Neural progenitor cell (in vitro differentiated cells): ENCODE measurements at regions not wholly inside any gene's neighbourhood (a gene's known extent, or its start where the extent isn't known, plus 50 kb on each side); places are given as distances from the start of the nearest gene placed in this dataset.

Experiments
- DNase-seq: peaks from one replicate; pipeline ENCODE4 v3.0.0-alpha.2; 2016; ENCODE audit warnings: low spot score
- H2AFZ ChIP-seq: fragments of 200-600 bp; sonication (generic); replicated peaks from 2 replicates; pipeline ENCODE4 v1.6.1; 2016; ENCODE audit warnings: antibody characterized with exemption
- H3F3A ChIP-seq: fragments of 200-600 bp; sonication (generic); 2 replicates; pipeline ENCODE4 v1.6.1; 2016; ENCODE audit warnings: antibody characterized with exemption, low read depth
- H3K27ac ChIP-seq: fragments of 200-600 bp; sonication (generic); 2 replicates; pipeline ENCODE4 v1.5.1; 2016; ENCODE audit warnings: mild to moderate bottlenecking
- H3K27me3 ChIP-seq: fragments of 200-600 bp; sonication (generic); 2 replicates; pipeline ENCODE4 v1.6.1; 2016; ENCODE audit warnings: mild to moderate bottlenecking, moderate library complexity
- H3K36me3 ChIP-seq: fragments of 200-600 bp; sonication (generic); 2 replicates; pipeline ENCODE4 v1.5.1; 2016
- H3K4me1 ChIP-seq: fragments of 200-600 bp; sonication (generic); 2 replicates; pipeline ENCODE4 v1.6.1; 2016; ENCODE audit warnings: mixed run types
- H3K4me2 ChIP-seq: fragments of 200-600 bp; sonication (generic); 2 replicates; pipeline ENCODE4 v1.6.1; 2016
- H3K4me3 ChIP-seq: fragments of 200-600 bp; sonication (generic); 2 replicates; pipeline ENCODE4 v1.5.1; 2016
- H3K79me2 ChIP-seq: fragments of 200-600 bp; sonication (generic); 2 replicates; pipeline ENCODE4 v1.6.1; 2016; ENCODE audit warnings: low read depth
- H3K9ac ChIP-seq: fragments of 200-600 bp; sonication (generic); 2 replicates; pipeline ENCODE4 v1.6.1; 2016
- H3K9me3 ChIP-seq: fragments of 200-600 bp; sonication (generic); 2 replicates; pipeline ENCODE4 v1.5.1; 2016; ENCODE audit warnings: low read depth
- H4K20me1 ChIP-seq: fragments of 200-600 bp; sonication (generic); 2 replicates; pipeline ENCODE4 v1.6.1; 2016; ENCODE audit warnings: low read depth
- H3K27ac Mint-ChIP-seq: 3 replicates; pipeline ENCODE4 v1.8.0; 2021; ENCODE audit warnings: mixed read lengths
- H3K27me3 Mint-ChIP-seq: 2 replicates; pipeline ENCODE4 v1.8.0; 2022; ENCODE audit warnings: low read depth, mild to moderate bottlenecking, inconsistent platforms, moderate library complexity, mixed read lengths; ENCODE audit not compliant: insufficient read depth
- H3K36me3 Mint-ChIP-seq: 3 replicates; pipeline ENCODE4 v1.8.0; 2021; ENCODE audit warnings: mixed read lengths
- H3K4me1 Mint-ChIP-seq: 3 replicates; pipeline ENCODE4 v1.8.0; 2021; ENCODE audit warnings: mixed read lengths
- H3K4me3 Mint-ChIP-seq: 3 replicates; pipeline ENCODE4 v1.8.0; 2021; ENCODE audit warnings: mild to moderate bottlenecking, moderate library complexity, mixed read lengths
- H3K9me3 Mint-ChIP-seq: 3 replicates; pipeline ENCODE4 v1.8.0; 2020; ENCODE audit warnings: mixed read lengths
- EZH2 ChIP-seq: fragments of 200-600 bp; sonication (generic); IDR thresholded peaks from 2 replicates; pipeline ENCODE4 v1.6.1; 2017; ENCODE audit warnings: antibody characterized with exemption, mild to moderate bottlenecking, moderate library complexity
- EZH2phosphoT487 ChIP-seq: fragments of 200-600 bp; sonication (generic); IDR thresholded peaks from 2 replicates; pipeline ENCODE4 v1.6.1; 2017; ENCODE audit warnings: antibody characterized with exemption
- TF ChIP-seq, protein P1 (sequence below): fragments of 200-600 bp; sonication (generic); IDR thresholded peaks from 2 replicates; pipeline ENCODE4 v1.5.1; 2017; ENCODE audit warnings: antibody characterized with exemption, mild to moderate bottlenecking

DNA sequence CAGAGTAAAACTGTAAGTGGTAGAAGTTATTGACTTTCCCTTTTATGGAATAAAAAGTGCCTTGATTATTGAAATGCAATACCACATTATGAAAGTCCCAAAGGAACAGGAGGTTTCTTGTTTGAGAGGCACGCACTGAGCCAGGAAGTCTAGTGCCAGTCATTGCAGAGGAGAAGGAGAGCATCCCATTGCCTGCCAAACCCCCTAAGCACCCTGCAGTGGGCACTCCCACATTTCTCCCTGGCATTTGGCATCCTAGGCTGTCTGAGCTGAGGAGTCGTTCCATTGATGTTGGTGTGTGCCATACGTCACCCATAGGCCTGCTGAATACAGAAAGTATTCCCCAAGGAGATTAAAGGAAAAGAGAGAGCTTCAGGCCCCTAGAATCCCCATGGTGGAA lies 85.7 kb upstream of the MBNL2 start:
- no peaks in the 10 kb centered on the region for H3K9me3 Mint-ChIP-seq
- H3K27me3 Mint-ChIP-seq = peaks cover 16% of the 10 kb centered on the region
- Histone ChIP-seq H3K79me2 (no peaks in the 10 kb centered on the region), H3K9me3 (no peaks in the 10 kb centered on the region), H3K36me3 (no peaks in the 10 kb centered on the region), H3F3A (no peaks in the 10 kb centered on the region), H3K27me3 (no peaks in the 10 kb centered on the region), H4K20me1 (no peaks in the 10 kb centered on the region), H3K4me2 (no peak overlapping the region), H3K9ac (no peak overlapping the region), H3K4me1 (peaks cover 9% of the 10 kb centered on the region), H3K27ac (no peak overlapping the region), H2AFZ (no peak overlapping the region), H3K4me3 (no peak overlapping the region)
- TF ChIP-seq, protein P1, sequence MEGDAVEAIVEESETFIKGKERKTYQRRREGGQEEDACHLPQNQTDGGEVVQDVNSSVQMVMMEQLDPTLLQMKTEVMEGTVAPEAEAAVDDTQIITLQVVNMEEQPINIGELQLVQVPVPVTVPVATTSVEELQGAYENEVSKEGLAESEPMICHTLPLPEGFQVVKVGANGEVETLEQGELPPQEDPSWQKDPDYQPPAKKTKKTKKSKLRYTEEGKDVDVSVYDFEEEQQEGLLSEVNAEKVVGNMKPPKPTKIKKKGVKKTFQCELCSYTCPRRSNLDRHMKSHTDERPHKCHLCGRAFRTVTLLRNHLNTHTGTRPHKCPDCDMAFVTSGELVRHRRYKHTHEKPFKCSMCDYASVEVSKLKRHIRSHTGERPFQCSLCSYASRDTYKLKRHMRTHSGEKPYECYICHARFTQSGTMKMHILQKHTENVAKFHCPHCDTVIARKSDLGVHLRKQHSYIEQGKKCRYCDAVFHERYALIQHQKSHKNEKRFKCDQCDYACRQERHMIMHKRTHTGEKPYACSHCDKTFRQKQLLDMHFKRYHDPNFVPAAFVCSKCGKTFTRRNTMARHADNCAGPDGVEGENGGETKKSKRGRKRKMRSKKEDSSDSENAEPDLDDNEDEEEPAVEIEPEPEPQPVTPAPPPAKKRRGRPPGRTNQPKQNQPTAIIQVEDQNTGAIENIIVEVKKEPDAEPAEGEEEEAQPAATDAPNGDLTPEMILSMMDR = no peak
- TF ChIP-seq EZH2phosphoT487 (no peak), EZH2 (no peak)
- H3K4me3 Mint-ChIP-seq = no peak overlapping the region
- no peak overlapping the region for H3K27ac Mint-ChIP-seq
- no peaks in the 10 kb centered on the region for H3K36me3 Mint-ChIP-seq
- no peak for DNase-seq
- H3K4me1 Mint-ChIP-seq = peaks cover 32% of the 10 kb centered on the region

DNA sequence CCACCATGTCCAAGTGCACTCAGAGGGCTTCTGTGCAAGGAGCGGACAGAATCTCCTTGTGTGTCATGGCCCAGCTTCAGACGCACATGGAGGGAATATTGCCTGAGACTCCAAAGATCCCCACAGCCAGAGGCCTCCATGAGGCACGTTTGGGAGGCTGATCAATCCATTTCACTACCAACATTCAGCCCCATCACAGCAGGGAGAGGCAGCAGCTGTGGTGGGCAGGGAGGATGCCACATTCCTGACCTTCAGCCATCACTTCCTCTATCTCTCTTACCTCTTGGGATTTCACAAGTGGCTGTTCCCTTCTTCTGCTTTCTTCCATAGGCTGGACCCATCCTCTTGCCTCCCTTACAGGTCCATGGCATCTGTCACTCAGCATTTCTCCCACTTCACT lies 82.4 kb upstream of the MBNL2 start:
- H3K27ac Mint-ChIP-seq = no peak overlapping the region

DNA sequence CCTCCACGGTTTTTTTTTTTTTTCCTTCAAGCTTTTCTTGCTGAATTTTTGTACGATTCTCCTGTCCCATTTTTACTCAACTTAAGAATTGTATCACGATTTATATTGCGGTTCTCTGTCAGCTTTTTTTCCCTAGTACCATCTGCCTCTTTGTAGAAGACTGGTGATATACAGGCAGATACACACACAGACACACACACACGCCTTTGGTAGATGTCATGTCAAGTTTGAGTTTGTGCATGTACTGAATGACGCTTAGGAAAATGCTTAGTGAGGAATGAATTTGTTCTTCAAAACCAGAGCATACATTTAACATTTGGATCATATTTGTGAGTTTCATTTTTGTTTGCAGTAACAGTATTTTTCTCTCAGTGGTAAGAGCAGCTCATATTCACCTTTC lies 82.0 kb upstream of the MBNL2 start:
- no peak overlapping the region for H3K27ac Mint-ChIP-seq
- no peaks in the 10 kb centered on the region for H3K36me3 Mint-ChIP-seq
- TF ChIP-seq EZH2phosphoT487 (no peak), EZH2 (no peak)
- TF ChIP-seq, protein P1 = no peak
- no peak overlapping the region for H3K4me2 ChIP-seq
- no peaks in the 10 kb centered on the region for H3K36me3 ChIP-seq
- H3K4me3 ChIP-seq = no peak overlapping the region
- H3K4me1 Mint-ChIP-seq = peaks cover 31% of the 10 kb centered on the region
- no peaks in the 10 kb centered on the region for H3K79me2 ChIP-seq
- no peak for DNase-seq
- H3K4me1 ChIP-seq = no peaks in the 10 kb centered on the region
- no peak overlapping the region for H3K9ac ChIP-seq
- no peaks in the 10 kb centered on the region for H3F3A ChIP-seq
- H4K20me1 ChIP-seq = no peaks in the 10 kb centered on the region
- H3K9me3 Mint-ChIP-seq = no peaks in the 10 kb centered on the region
- H3K4me3 Mint-ChIP-seq = no peak overlapping the region
- peaks cover 9% of the 10 kb centered on the region for H3K27me3 ChIP-seq
- H3K27me3 Mint-ChIP-seq = peaks cover 3% of the 10 kb centered on the region
- no peaks in the 10 kb centered on the region for H3K9me3 ChIP-seq
- H3K27ac ChIP-seq = no peak overlapping the region
- H2AFZ ChIP-seq = no peak overlapping the region

More for the DNA sequence above, 82.4 kb upstream of the MBNL2 start:
- Histone ChIP-seq H3K4me1 (no peaks in the 10 kb centered on the region), H3K9me3 (no peaks in the 10 kb centered on the region), H3K36me3 (no peaks in the 10 kb centered on the region), H3K4me2 (no peak overlapping the region), H2AFZ (no peak overlapping the region), H3K79me2 (no peaks in the 10 kb centered on the region), H3K9ac (no peak overlapping the region), H3K27me3 (peaks cover 9% of the 10 kb centered on the region), H3K27ac (no peak overlapping the region), H3K4me3 (no peak overlapping the region), H4K20me1 (no peaks in the 10 kb centered on the region), H3F3A (no peaks in the 10 kb centered on the region)
- DNase-seq = no peak
- H3K36me3 Mint-ChIP-seq = no peaks in the 10 kb centered on the region
- H3K27me3 Mint-ChIP-seq = peaks cover 3% of the 10 kb centered on the region
- H3K9me3 Mint-ChIP-seq = no peaks in the 10 kb centered on the region
- TF ChIP-seq, protein P1 = no peak
- TF ChIP-seq EZH2 (no peak), EZH2phosphoT487 (no peak)
- H3K4me3 Mint-ChIP-seq = no peak overlapping the region
- peaks cover 31% of the 10 kb centered on the region for H3K4me1 Mint-ChIP-seq

DNA sequence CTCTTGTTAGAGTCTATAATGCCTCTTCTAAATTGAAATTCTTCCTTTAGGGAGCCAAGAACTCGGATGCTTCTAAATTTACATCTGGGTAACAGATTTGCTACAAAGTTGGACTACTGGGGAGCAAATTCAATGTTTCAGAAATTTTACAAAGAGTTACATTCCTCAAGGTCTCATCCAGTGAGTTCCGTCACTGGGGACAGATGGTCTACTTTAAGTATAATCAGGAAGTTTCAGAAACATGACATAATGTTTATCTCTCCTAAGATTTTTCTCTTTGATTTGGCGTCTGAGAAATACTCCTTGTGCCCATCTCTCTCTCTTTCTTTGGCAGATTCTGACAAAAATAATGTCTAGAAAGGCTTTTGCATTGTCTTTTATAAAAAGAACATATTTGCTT lies 81.5 kb upstream of the MBNL2 start:
- peaks cover 3% of the 10 kb centered on the region for H3K27me3 Mint-ChIP-seq
- H3K27ac Mint-ChIP-seq = no peak overlapping the region
- TF ChIP-seq, protein P1 = no peak
- TF ChIP-seq EZH2 = no peak
- TF ChIP-seq EZH2phosphoT487 = no peak
- H3K4me1 Mint-ChIP-seq = peaks cover 31% of the 10 kb centered on the region
- H3K4me3 Mint-ChIP-seq = no peak overlapping the region
- Histone ChIP-seq H3K4me2 (no peak overlapping the region), H3K4me3 (no peak overlapping the region), H3K27me3 (peaks cover 9% of the 10 kb centered on the region), H4K20me1 (no peaks in the 10 kb centered on the region), H2AFZ (no peak overlapping the region), H3K4me1 (no peaks in the 10 kb centered on the region), H3K79me2 (no peaks in the 10 kb centered on the region), H3K9ac (no peak overlapping the region), H3F3A (no peaks in the 10 kb centered on the region), H3K9me3 (no peaks in the 10 kb centered on the region), H3K36me3 (no peaks in the 10 kb centered on the region), H3K27ac (no peak overlapping the region)
- DNase-seq = no peak
- no peaks in the 10 kb centered on the region for H3K9me3 Mint-ChIP-seq
- no peaks in the 10 kb centered on the region for H3K36me3 Mint-ChIP-seq
